GM21526 (cell line): ENCODE measurements at regions not wholly inside any gene's neighbourhood (a gene's known extent, or its start where the extent isn't known, plus 50 kb on each side); places are given as distances from the start of the nearest gene placed in this dataset.
"Not testable (repeated sequence)": the region's sequence is repeated elsewhere in the genome, so short reads cannot be mapped to it uniquely, and the experiment has no call there.

Experiments used
- ATAC-seq: cut with Tn5 transposase; IDR thresholded peaks from one replicate; pipeline ENCODE4 v1.9.1; 2021; ENCODE audit warnings: moderate library complexity; ENCODE audit not compliant: unreplicated experiment, low FRiP score

DNA sequence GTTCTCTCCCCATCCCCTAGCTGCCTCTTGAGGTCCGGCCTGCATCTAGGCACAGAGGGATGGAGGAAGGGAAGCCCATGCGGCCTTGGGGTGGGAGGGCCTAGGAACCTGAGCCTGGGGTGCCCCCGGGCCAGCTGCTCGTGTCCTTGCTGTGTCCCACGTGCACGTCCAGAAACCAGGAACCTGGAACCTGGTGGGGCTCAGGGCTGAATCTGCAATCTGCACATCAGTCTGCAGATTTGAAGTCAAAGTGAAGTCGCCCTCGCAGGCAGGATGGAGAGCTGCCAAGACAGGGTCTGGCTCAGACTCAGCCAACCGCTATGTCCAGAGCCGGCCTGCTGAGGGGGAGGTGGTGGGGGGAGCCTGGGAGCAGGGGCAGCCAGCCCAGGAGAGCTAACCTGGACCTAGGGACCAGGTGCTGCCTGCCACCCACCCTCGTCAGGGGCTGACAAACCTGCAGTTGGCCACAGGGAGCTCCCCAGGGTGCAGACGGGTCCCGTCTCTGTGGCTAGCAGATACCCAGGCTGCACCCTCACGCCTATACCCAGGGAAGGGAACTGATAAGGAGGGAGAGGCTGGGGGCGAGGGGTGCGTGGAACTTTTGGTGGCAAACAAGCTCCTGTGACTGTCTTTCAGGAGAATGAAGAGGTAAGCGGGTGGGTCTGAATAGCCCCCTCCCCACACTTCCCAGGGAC is 103.5 kb upstream of the SIMC1 start:
- ATAC-seq: no peak

DNA sequence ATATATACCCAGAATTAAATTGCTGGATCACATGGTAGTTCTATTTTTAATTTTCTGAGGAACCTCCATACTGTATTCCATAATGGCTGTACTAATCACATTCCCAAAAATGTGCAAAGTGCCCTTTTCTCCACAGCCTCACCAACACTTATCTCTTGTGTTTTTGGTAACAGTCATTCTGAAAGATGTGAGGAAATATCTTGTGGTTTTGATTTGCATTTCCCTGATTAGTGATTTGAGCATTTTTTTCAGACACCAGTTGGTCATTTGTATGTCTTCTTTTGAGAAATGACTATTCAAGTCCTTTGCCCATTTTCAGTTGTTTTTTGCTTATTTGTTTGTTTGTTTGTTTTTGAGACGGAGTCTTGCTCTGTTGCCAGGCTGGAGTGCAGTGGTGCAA is 98.1 kb upstream of the SIMC1 start:
- ATAC-seq: not testable (repeated sequence)

DNA sequence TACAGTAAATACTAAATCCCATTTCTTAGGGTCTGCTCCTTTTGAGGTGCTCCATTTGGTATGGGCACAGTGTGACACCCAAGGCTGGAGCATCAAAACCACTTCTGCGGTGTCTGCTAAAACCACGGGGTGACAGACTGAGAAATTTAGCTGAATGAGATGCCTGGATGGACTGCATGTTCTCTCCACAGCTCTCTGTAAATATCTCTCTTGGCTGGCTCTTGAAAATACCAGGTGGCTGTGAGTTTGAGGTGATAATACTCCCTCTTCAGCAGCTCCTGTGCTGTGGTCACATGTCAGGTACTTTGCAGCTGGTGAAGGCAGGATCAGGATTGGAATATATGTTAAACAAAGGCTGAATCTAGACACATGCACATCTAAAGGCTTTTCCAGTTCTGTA is 93.7 kb upstream of the SIMC1 start:
- no peak for ATAC-seq

DNA sequence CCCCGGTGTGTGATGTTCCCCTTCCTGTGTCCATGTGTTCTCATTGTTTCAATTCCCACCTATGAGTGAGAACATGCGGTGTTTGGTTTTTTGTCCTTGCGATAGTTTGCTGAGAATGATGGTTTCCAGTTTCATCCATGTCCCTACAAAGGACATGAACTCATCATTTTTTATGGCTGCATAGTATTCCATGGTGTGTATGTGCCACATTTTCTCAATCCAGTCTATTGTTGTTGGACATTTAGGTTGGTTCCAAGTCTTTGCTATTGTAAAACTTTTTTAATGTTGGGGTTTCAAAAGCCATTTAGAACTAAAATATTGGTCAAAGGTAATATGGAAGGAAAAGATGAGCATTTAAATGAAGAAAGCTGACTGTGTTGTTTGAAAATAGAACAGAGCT is 88.3 kb upstream of the SIMC1 start:
- ATAC-seq: not testable (repeated sequence)

DNA sequence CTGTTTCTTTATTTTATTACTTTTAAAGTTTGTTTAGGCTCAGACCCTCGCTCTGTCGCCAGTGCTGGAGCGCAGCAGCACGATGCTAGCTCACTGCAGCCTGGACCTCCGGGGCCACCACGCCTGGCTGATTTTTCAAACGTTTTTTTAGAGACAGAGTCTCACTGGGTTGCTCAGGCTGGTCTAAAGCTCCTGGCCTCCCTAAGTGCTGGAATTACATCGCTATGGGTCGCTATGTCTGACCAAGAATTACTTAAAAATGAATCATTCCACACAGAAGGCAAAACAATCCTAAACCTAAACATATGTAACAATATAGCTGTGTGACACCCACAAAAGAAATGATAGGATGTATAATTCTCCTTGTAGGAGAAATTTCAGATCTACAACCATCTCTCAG is 86.9 kb upstream of the SIMC1 start:
- no peak for ATAC-seq

DNA sequence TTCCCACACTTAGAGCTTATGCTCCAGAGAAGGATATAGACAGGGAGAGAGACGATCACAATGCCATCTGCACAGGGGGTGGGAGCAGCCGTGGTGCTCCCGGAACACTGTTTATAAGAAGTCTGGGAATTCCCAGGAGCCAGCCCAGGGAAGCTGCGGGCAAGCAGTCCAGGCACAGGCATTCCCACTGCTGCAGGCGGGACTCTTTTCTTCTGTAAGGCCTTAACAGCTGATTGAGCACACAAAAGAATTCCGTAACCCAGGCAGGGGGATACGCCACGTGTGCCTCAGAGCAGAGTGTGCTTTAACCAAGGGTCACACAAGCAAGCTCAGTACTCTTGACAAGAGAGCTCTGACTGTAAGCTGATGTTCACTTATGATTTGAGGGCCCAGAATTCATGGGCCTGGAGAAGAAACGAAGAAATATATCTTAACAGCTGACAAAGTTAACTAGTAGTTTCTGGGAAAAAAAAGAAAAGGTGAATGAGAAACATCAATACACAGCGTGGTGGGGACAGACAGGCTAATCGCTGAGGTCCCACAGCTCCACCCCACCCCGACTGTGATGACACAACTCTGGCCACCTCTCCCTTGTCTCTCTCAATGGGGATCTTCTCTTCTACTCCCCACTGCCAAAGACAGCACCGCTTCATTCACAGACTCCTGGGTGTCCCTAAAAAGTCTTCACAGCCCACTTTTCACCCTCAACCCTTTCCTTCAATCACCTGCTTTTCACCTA is 85.9 kb upstream of the SIMC1 start:
- no peak for ATAC-seq

DNA sequence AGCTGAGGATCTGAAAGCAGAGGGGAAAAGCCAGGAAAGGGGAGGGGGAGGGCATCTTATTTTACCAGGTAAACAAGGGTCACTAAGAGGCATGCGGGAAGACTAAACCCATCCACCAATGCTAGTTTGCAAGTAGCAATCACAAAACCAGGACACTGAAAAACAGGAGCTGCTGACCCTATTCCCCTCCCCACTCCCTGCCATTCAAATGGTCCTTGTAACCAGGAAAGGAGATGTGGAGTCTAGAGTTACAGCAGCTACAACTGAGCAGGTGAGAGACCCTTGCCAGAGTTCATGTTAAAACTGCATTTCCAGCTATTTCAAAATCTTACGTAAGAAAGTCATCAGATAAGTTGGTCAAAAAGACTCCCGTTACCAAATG is 85.3 kb upstream of the SIMC1 start:
- ATAC-seq: no peak

DNA sequence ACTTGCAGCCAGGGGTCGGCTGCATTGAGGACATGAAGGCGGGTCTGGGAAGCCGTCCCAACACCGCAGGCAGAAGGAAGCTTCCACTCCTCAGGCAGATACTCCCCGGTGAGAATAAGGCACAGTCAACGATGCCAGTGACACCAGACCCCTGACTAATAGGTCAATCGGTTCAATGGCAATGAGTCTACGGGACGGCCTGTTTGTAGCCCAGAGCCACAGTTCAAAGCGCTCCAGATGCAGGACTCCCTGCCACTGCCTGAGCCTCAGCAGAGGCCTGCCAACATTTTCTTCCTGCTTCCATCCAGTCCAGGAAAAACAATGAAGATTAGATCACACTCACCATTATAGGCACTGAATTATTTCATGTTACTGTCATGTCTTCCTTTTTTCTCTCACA is 84.5 kb upstream of the SIMC1 start:
- ATAC-seq: no peak

DNA sequence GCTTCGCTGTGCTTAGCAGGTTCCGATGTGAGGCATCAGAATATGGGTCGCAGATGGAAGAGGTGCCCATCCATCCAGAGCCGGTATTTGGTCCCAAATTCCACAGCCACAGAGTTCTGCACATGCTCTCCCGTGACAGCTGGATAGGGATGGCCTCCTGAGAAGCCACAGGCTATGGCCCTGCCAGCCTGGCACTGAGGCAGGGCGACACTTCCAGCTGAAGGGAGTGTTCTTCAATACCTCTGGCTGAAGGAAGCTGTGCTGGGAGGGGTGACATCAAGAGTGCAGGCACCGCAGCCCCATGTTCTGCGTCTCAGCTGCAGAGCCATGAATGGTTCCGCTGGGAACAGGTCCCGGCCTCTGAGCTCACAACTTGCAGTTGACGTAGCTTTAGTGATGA is 83.4 kb upstream of the SIMC1 start:
- no peak for ATAC-seq

DNA sequence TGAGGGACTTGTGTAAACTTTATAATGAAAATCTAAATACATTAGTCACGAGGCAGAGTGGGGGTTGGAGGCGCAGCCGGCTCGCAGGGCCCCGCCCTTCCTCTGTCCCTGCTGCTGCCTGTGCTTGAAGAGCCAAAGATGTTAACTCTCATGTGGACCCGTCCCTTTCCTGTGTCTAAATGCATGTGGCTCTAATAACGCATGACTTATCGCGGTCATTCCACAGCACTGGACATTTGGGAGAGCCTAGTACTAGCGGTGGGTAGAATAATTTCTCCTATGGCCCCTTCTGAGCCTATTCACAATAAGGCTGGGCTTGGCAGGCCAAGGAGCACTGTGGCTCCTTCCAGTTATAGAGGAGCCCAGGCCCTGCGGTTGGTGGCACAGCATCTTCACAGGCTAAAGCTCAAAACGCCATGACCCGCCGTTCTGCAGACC is 82.3 kb upstream of the SIMC1 start:
- ATAC-seq: no peak

DNA sequence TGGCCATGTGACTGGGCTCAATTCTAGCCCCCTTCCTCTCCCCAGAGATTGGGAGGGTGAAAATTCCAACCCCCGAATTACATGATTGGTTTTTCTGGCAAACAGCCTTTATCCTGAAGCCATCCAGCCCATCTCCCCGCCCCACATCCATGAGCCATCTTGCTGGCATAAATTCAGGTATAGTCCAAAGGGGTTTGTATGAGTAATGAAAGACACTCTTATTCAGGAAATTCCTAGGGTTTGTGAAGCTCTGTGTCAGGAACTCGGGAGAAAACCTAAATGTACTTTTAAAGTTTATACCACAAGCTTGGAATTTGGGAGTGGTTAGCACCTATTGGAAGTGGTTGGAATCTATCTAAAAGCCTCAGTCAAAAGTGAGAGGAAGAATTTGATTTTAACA is 80.6 kb upstream of the SIMC1 start:
- ATAC-seq: no peak

DNA sequence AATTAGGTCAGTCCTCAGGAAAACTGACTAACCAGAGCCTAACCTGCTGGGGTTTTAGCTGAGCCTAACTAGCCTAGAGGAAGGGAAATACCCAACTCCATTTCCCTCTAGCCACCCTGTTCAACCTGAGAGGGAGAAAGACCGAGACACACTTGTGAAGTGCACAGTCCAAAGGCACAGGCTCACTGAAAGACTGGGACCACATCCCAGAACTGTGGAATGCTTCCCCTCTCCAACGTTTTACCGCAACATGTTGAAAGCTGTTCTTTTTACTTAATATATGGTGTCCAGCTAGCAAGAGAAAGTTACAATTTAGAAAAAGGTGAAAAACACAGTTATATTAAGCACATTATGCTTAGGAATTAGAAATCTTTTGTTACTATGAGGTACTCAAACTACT is 76.8 kb upstream of the SIMC1 start:
- no peak for ATAC-seq

DNA sequence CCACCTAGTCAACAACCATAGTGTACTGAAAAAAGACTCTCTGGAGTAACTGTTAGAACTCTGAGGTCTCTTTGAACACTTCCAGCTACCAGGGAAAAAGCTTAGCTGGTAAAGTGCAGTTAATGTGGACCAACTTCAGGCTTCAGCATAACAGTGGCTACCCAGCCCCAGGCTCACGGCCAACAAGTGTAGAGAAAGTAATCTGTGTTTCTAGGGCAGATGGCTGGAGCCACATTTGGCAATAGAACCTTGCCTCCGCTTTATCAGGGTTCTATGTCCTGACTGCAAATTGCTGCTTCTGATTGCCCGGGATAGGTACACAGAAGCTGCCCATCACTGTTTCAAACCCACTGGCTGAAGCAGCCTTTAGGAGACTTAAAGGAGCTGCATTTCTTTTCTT is 76.0 kb upstream of the SIMC1 start:
- ATAC-seq: no peak

DNA sequence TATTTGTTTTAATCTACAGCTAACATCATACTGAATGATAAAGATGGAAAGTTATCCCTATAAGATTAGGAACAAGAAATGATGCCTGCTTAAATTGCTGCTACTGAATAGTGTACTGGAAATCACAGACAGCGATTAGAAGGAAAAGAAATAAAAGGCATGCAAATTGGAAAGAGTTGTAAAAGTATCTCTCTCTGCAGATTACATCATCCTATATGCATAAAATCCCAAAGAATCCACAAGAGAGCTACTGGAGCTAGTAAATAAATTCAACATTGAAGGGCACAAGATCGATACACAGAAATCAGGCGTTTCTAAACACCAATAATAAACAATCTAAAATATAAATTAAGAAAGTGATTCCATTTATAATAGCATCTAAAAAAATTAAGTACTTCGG is 75.3 kb upstream of the SIMC1 start:
- no peak for ATAC-seq

DNA sequence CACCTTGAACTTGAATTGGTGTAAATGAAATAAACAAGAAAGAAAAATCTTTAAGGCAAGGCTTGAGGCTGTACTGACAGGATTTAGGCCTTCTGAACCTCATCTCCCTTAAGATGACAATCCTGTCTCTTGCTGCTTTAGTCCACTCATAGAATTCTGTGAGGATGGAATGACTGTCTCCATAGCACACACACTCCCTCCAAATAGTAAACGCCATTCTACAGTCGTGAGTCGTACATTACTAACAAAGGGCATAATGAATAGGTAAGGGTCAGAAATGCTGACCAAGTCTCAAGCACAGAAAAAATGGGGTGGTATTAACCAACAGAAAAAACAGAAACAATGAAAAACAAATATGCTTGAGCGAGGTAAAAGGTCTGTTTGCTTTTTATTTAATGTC is 71.8 kb upstream of the SIMC1 start:
- no peak for ATAC-seq

DNA sequence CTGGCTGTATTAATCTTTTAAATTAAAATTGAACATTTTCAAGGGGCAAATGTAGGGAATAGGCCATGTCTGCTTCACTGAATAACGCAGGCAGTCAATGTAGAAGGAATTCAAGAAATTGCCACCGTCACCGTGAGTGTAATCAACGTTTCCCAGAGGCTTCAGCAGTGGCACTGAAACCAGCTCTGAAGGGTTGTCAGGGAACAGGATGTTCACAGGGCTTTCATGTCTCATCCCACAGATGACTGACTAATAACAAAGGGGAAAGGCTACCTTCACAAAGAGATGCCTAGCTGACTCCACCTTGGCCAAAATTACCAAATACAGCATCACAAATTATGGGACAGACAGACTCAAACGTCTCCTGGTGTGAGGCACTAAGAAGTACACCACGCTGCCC is 70.4 kb upstream of the SIMC1 start:
- no peak for ATAC-seq

DNA sequence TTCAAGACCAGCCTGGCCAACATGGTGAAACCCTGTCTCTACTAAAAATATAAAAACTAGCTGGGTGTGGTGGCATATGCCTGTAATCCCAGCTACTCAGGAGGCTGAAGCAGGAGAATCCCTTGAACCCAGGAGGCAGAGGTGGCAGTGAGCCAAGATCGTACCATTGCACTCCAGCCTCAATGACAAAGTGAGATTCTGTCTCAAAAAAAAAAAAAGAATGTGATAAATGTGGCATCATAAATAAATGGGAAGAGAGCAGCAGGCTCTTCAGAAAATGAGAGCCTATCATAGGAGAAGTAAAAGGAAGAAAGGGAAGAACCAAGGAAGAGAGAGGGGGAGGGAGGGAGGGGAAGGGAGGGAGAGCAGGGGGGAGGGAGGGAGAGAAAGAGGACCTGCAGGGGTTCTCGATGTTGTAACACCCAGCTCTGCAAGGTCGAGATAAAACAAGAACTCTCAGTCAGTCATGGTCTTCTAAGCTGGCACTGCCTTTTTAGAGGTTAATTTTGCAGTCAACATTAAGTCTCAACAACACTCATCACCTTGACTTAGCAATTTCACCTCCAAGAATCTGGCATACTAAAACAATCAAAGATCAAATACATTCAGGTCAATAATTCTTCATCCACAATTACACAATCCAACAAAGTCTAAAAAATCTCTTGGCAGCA is 68.7 kb upstream of the SIMC1 start:
- ATAC-seq: no peak

DNA sequence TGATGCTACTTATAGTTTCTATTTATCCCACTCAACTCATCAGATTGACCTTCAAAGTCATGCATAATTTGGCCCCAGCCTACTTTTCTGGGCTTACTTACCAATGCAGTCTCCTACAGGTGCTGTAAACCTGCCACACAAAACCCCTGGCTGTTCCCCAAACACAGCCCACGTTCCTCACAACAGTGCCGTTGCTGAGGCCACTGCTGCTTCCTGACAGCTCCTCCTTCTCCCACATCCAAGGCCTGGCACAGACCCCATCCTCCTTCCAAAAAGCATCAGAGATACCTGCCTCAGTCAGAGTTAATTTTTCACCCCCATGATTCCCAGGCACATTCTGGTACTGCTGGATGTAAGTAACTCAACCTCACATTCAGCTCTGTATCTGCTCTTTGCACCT is 68.1 kb upstream of the SIMC1 start:
- no peak for ATAC-seq

DNA sequence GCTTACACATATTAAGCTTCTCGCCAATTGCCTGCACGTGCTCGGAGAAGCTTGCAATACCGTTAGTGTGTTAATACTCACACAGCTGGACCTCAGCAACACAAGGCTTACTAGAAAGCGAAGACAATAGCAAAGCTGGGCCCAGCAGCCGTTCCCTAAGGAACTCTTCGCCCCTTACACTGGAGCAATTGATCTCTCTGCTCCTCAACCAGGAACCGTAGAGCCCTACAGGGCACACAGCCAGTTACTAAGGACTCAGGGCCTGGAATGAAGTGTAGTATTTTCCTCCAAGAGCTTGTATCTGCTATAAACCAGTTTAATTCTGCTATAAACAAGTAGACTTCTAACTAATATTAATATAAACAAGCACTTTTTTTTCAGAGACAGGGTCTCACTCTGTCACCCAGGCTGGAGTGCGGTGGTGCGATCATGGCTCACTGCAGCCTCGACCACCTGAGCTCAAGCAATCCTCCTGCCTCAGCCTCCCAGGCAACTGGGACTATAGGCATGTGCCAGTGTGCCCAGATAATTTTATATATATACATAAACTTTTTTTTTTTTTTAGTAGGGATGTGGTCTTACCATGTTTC is 67.0 kb upstream of the SIMC1 start:
- no peak for ATAC-seq

DNA sequence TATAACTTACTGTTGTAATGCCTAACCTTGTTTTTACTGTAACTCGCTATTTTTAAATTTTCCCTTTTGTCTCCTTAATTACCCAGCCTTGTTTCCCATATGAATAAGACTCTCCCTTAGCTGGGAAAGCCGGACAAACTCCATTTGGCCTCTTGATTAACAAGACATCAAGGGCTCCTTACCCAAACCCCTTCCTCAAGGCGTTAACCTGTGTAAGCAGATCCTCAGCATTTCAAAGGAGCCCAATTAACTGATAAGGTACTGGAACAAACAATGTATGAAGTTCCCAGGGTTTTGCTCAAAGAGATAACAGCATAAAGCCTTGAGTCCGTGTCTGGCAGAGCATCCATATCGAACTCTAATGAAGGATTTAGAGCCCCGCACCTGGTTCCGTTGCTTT is 66.0 kb upstream of the SIMC1 start:
- ATAC-seq: no peak

DNA sequence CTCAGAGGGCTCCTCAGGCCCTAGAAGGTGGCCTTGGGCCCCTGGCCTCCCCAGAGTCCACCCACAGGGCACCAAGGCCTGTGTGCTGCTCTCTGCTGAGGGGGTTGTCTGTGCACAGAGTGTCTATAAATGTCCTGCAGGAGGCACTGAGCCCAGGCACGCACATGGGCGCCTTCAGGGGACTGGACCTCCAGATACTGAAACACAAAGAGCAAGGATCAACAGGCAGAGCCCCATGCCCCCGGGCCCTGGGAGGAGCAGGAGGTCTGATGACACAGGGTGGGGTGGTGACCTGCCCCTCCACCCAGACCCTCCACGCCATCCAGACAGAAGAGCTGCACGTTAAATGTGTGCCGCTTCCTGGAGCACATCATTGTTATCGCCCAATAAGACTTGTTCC is 64.6 kb upstream of the SIMC1 start:
- no peak for ATAC-seq
